ENCODE measurements at regions not wholly inside any gene's neighbourhood (a gene's known extent, or its start where the extent isn't known, plus 50 kb on each side); places are given as distances from the start of the nearest gene placed in this dataset.

DNA sequence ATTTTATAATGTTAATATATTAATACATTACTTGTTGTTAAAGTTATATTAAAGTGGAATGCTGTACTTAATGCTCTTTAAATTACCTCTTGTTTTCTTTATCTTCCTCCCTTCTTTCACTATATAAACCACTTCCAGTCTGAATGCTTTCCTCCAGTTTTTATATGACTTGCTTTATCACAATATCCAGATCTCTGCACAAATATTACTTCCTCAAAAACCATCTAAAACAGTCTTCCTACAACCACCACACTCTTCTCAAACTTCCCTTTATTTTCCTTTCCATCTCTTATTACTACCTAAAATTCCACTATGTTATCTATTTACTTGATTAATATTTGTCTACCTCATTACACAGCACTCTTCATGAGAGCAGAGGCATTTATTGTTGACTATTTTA is 956.6 kb downstream of the LRFN5 start:
- no peak for ATAC-seq
- H3K4me1 ChIP-seq = no peaks in the 10 kb centered on the region
- no peak overlapping the region for H3K27ac ChIP-seq
- H3K9me3 ChIP-seq = peaks cover 0 to 7% (median 0%) of the 10 kb centered on the region in 12 donors
- DNase-seq = no peak
- intact Hi-C loops (cut with DNase I) = no loop called here
- no peaks in the 10 kb centered on the region for H3K36me3 ChIP-seq
- H3K27me3 ChIP-seq = no peaks in the 10 kb centered on the region
- no peak for TF ChIP-seq POLR2A (IDR thresholded peaks at IDR 0.05)
- TF ChIP-seq, protein P1, sequence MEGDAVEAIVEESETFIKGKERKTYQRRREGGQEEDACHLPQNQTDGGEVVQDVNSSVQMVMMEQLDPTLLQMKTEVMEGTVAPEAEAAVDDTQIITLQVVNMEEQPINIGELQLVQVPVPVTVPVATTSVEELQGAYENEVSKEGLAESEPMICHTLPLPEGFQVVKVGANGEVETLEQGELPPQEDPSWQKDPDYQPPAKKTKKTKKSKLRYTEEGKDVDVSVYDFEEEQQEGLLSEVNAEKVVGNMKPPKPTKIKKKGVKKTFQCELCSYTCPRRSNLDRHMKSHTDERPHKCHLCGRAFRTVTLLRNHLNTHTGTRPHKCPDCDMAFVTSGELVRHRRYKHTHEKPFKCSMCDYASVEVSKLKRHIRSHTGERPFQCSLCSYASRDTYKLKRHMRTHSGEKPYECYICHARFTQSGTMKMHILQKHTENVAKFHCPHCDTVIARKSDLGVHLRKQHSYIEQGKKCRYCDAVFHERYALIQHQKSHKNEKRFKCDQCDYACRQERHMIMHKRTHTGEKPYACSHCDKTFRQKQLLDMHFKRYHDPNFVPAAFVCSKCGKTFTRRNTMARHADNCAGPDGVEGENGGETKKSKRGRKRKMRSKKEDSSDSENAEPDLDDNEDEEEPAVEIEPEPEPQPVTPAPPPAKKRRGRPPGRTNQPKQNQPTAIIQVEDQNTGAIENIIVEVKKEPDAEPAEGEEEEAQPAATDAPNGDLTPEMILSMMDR (IDR thresholded peaks at IDR 0.05) = no peak
- no peak overlapping the region for H3K4me3 ChIP-seq

GRCh38 chr14:42556551-42556950 is 949.9 kb downstream of the LRFN5 start:
- no peaks in the 10 kb centered on the region for H3K27me3 ChIP-seq
- H3K4me1 ChIP-seq = no peaks in the 10 kb centered on the region
- intact Hi-C loops (cut with DNase I) = no loop called here
- WGBS, 4 donors = 13 to 21% (median 18%) methylated on average over 2 of the region's 2 CpGs
- H3K9me3 ChIP-seq = peaks cover 0 to 7% (median 0%) of the 10 kb centered on the region in 12 donors
- H3K4me3 ChIP-seq = no peak overlapping the region
- H3K36me3 ChIP-seq = no peaks in the 10 kb centered on the region
- no peak for TF ChIP-seq POLR2A (IDR thresholded peaks at IDR 0.05)
- TF ChIP-seq, protein P1 (IDR thresholded peaks at IDR 0.05) = no peak
- H3K27ac ChIP-seq = peak overlapping the region in 2 of 12 donors; percentile 49 to 56
- DNase-seq (no peak), ATAC-seq (peak in 3 of 4 donors; percentile 57 to 72 (median 60))

DNA sequence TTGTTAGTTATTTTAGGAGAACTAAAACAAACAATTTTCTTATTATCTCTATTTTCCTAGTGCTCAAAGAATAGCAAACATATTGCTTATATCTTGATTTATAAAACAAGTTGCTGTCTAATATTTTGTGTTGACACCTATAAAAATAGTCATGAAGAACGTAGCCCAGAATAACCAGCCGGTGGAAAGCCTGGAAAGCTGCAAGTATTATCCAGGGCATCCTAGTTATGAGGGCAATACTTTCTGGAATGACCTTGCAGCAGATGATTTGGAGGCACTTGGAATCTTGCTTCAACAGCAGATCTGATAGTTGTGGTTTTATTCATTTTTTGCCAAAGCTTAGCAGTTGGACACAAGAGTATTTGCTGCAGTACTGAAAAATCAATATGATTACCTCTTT is 948.7 kb downstream of the LRFN5 start:
- Histone ChIP-seq H3K4me3 (no peak overlapping the region), H3K36me3 (no peaks in the 10 kb centered on the region), H3K27me3 (no peaks in the 10 kb centered on the region), H3K4me1 (no peaks in the 10 kb centered on the region), H3K27ac (peak overlapping the region in 5 of 12 donors; percentile 19 to 56 (median 36)), H3K9me3 (peaks cover 0 to 7% (median 0%) of the 10 kb centered on the region in 12 donors)
- 28 to 41% (median 37%) methylated on average over 2 of the region's 2 CpGs for WGBS, 4 donors
- intact Hi-C loops (cut with DNase I) = no loop called here
- DNase-seq (no peak), ATAC-seq (peak in 3 of 4 donors; percentile 60 to 75 (median 71))
- no peak for TF ChIP-seq POLR2A (IDR thresholded peaks at IDR 0.05)
- TF ChIP-seq, protein P1 (IDR thresholded peaks at IDR 0.05) = no peak

DNA sequence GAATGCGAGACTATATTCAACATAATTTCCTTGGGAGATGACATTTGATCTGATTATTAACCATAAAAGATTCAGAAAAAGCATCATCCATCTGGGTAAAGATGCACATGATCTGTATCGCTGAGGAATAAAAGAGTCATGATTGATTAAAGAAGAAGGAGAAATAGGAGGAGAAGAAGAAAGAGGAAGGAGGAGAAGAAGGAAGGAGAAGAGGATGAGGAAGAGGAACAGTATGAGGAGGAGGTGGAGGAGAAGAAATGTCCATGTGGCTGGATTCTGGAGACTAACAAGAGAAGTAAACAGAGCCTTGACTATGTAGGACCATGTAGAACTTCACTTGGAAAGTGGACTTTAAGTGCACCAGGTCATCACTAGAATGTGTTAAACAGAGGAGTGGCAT is 947.4 kb downstream of the LRFN5 start:
- no peak for DNase-seq
- Histone ChIP-seq H3K9me3 (peaks cover 0 to 4% (median 0%) of the 10 kb centered on the region in 12 donors), H3K4me3 (no peak overlapping the region), H3K27me3 (no peaks in the 10 kb centered on the region), H3K27ac (no peak overlapping the region), H3K4me1 (peaks cover 0 to 6% (median 0%) of the 10 kb centered on the region in 12 donors), H3K36me3 (no peaks in the 10 kb centered on the region)
- intact Hi-C loops (cut with DNase I) = no loop called here
- TF ChIP-seq, protein P1 (IDR thresholded peaks at IDR 0.05) = no peak
- TF ChIP-seq POLR2A (IDR thresholded peaks at IDR 0.05) = no peak
- WGBS, 4 donors = 89 to 94% (median 93%) methylated on average over 2 of the region's 2 CpGs
- no peak for ATAC-seq
